PC-3 (cell line): ENCODE measurements at regions not wholly inside any gene's neighbourhood (a gene's known extent, or its start where the extent isn't known, plus 50 kb on each side); places are given as distances from the start of the nearest gene placed in this dataset.

Experiments used
- CTCF ChIP-seq: fragments of 300-600 bp; sonication (generic); conservative IDR thresholded peaks from 2 replicates; pipeline ENCODE4 v1.5.1; 2017; ENCODE audit warnings: antibody characterized with exemption, low read depth, mild to moderate bottlenecking, low read length
- EZH2phosphoT487 ChIP-seq: fragments of 300-600 bp; sonication (generic); IDR thresholded peaks from 2 replicates; pipeline ENCODE4 v1.6.1; 2018; ENCODE audit warnings: mild to moderate bottlenecking, antibody characterized with exemption, low read length, borderline replicate concordance

GRCh38 chr4:89502581-89502980, 195.0 kb upstream of the GPRIN3 start:
- no peak for TF ChIP-seq CTCF
- TF ChIP-seq EZH2phosphoT487 = no peak
